GM23338 (cell line): ENCODE measurements at regions not wholly inside any gene's neighbourhood (a gene's known extent, or its start where the extent isn't known, plus 50 kb on each side); places are given as distances from the start of the nearest gene placed in this dataset.

Experiments
- ATAC-seq: fragments of 200-7000 bp; cut with Tn5 transposase; 3 replicates; pipeline ENCODE4 v1.9.1; 2020
- DNase-seq: peaks from one replicate; pipeline ENCODE4 v3.0.0-alpha.2; 2015; ENCODE audit warnings: low spot score
- H2AFZ ChIP-seq: fragments of 200-600 bp; sonication (generic); 2 replicates; pipeline ENCODE4 v1.8.0; 2016; ENCODE audit warnings: antibody characterized with exemption, mild to moderate bottlenecking, moderate library complexity
- H3F3A ChIP-seq: fragments of 200-600 bp; sonication (generic); replicated peaks from 2 replicates; pipeline ENCODE4 v1.8.0; 2017; ENCODE audit warnings: antibody characterized with exemption, mixed run types, low read depth
- H3K27ac ChIP-seq: fragments of 200-600 bp; sonication (generic); 2 replicates; pipeline ENCODE4 v1.6.1; 2016; ENCODE audit warnings: low read depth
- H3K27me3 ChIP-seq: fragments of 200-600 bp; sonication (generic); 2 replicates; pipeline ENCODE4 v1.8.0; 2016; ENCODE audit warnings: mild to moderate bottlenecking, mixed run types, moderate library complexity; ENCODE audit not compliant: insufficient read depth
- H3K36me3 ChIP-seq: fragments of 200-600 bp; sonication (generic); 2 replicates; pipeline ENCODE4 v1.8.0; 2016; ENCODE audit warnings: mild to moderate bottlenecking; ENCODE audit not compliant: insufficient read depth
- H3K4me1 ChIP-seq: fragments of 200-600 bp; sonication (generic); 2 replicates; pipeline ENCODE4 v1.8.0; 2016; ENCODE audit warnings: mild to moderate bottlenecking, moderate library complexity; ENCODE audit not compliant: insufficient read depth
- H3K4me2 ChIP-seq: fragments of 200-600 bp; sonication (generic); 2 replicates; pipeline ENCODE4 v1.7.1; 2017; ENCODE audit warnings: mixed run types
- H3K4me3 ChIP-seq: fragments of 200-600 bp; sonication (generic); 2 replicates; pipeline ENCODE4 v1.6.1; 2016; ENCODE audit warnings: mixed run types
- H3K79me2 ChIP-seq: fragments of 200-600 bp; sonication (generic); replicated peaks from 2 replicates; pipeline ENCODE4 v1.8.0; 2017; ENCODE audit warnings: mild to moderate bottlenecking; ENCODE audit not compliant: insufficient read depth
- H3K9me2 ChIP-seq: fragments of 200-600 bp; sonication (generic); 2 replicates; pipeline ENCODE4 v1.8.0; 2017; ENCODE audit not compliant: insufficient read depth
- H4K20me1 ChIP-seq: fragments of 200-600 bp; sonication (generic); replicated peaks from 2 replicates; pipeline ENCODE4 v1.8.0; 2017; ENCODE audit warnings: mild to moderate bottlenecking; ENCODE audit not compliant: insufficient read depth
- H3K27ac Mint-ChIP-seq: 2 replicates; pipeline ENCODE4 v1.8.0; 2020; ENCODE audit warnings: inconsistent platforms, mild to moderate bottlenecking, moderate library complexity, mixed read lengths
- H3K27me3 Mint-ChIP-seq: 3 replicates; pipeline ENCODE4 v1.8.0; 2022; ENCODE audit warnings: low read depth, mild to moderate bottlenecking, moderate library complexity, mixed read lengths, inconsistent platforms; ENCODE audit not compliant: insufficient read depth, poor library complexity
- H3K36me3 Mint-ChIP-seq: 3 replicates; pipeline ENCODE4 v1.8.0; 2021; ENCODE audit warnings: low read depth, mild to moderate bottlenecking, inconsistent platforms, moderate library complexity, mixed read lengths
- H3K4me1 Mint-ChIP-seq: 3 replicates; pipeline ENCODE4 v1.8.0; 2020; ENCODE audit warnings: mild to moderate bottlenecking, inconsistent platforms, mixed read lengths
- H3K4me3 Mint-ChIP-seq: 3 replicates; pipeline ENCODE4 v1.8.0; 2021; ENCODE audit warnings: moderate library complexity, mild to moderate bottlenecking, inconsistent platforms, mixed read lengths
- H3K9me3 Mint-ChIP-seq: 3 replicates; pipeline ENCODE4 v1.8.0; 2020; ENCODE audit warnings: moderate library complexity, mild to moderate bottlenecking, inconsistent platforms, mixed read lengths
- CREB1 ChIP-seq: fragments of 250-450 bp; sonication (Bioruptor Pico); IDR thresholded peaks from 2 replicates; pipeline ENCODE4 v1.5.0; 2020; ENCODE audit warnings: low read depth, mild to moderate bottlenecking, moderate library complexity
- CTCF ChIP-seq, 2 experiments: fragments of 200-600 bp in 1 of 2; sonication (generic) in 1 of 2; conservative IDR thresholded peaks; 2 replicates each; pipeline versions ENCODE4 v1.5.1 to v1.6.1; 2016 to 2017; ENCODE audit warnings: antibody characterized with exemption in 2 of 2, low read depth in 2 of 2, mild to moderate bottlenecking in 2 of 2, moderate library complexity in 1 of 2
- EZH2 ChIP-seq: fragments of 200-600 bp; sonication (generic); IDR thresholded peaks from one replicate; pipeline ENCODE4 v1.8.0; 2017; ENCODE audit warnings: antibody characterized with exemption, mild to moderate bottlenecking, low read depth; ENCODE audit not compliant: unreplicated experiment
- EZH2phosphoT487 ChIP-seq: fragments of 200-600 bp; sonication (generic); IDR thresholded peaks from one replicate; pipeline ENCODE4 v1.8.1; 2018; ENCODE audit warnings: antibody characterized with exemption; ENCODE audit not compliant: unreplicated experiment
- JUNB ChIP-seq: IDR thresholded peaks from one replicate; pipeline ENCODE4 v1.6.1; 2016; ENCODE audit warnings: antibody characterized with exemption; ENCODE audit not compliant: unreplicated experiment
- NANOG ChIP-seq: IDR thresholded peaks from 2 replicates; pipeline ENCODE4 v1.6.1; 2016; ENCODE audit warnings: antibody characterized with exemption, borderline replicate concordance
- POLR2AphosphoS5 ChIP-seq: IDR thresholded peaks from 2 replicates; pipeline ENCODE4 v1.6.1; 2016; ENCODE audit warnings: antibody characterized with exemption, low read depth
- STAT1 ChIP-seq: IDR thresholded peaks from one replicate; pipeline ENCODE4 v1.6.1; 2016; ENCODE audit warnings: antibody characterized with exemption; ENCODE audit not compliant: unreplicated experiment
- ZNF114 ChIP-seq: fragments of 250-450 bp; sonication (Bioruptor Pico); IDR thresholded peaks from 2 replicates; pipeline ENCODE4 v1.5.0; 2020; ENCODE audit warnings: mild to moderate bottlenecking, moderate library complexity
- ZNF331 ChIP-seq: fragments of 250-450 bp; sonication (Bioruptor Pico); IDR thresholded peaks from 2 replicates; pipeline ENCODE4 v1.5.0; 2020; ENCODE audit warnings: low read depth, mild to moderate bottlenecking, moderate library complexity
- TF ChIP-seq, protein P1 (sequence below): fragments of 250-450 bp; sonication (Bioruptor Pico); IDR thresholded peaks from 2 replicates; pipeline ENCODE4 v1.5.0; 2020; ENCODE audit warnings: mild to moderate bottlenecking, moderate library complexity
- TF ChIP-seq, protein P2 (sequence below): IDR thresholded peaks from one replicate; pipeline ENCODE4 v1.6.1; 2018; ENCODE audit warnings: antibody characterized with exemption; ENCODE audit not compliant: unreplicated experiment
- TF ChIP-seq, protein P3 (sequence below): IDR thresholded peaks from 2 replicates; pipeline ENCODE4 v1.6.1; 2016; ENCODE audit warnings: antibody characterized with exemption

DNA sequence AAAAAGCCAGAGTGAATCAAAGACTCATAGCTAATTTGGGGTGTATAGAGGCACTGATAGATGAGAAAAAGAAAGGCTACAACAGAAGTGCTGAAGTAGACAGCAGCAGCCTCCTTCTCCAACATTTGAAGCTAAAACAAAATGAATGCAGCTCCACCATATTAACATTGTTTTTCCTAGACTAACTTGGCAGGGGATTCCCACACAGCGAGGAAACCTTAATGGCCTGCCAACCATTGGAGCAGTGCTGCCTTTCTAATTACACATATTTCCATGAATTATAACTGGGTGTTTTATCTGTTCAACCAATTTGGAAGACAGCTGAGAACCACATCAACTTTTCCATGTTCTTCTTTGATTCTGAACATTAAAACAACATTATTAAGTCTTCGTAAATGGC is 478.6 kb downstream of the LIG4 start:
- Histone ChIP-seq H3F3A (no peaks in the 10 kb centered on the region), H3K4me2 (no peak overlapping the region), H4K20me1 (no peaks in the 10 kb centered on the region), H3K36me3 (no peaks in the 10 kb centered on the region), H3K79me2 (no peaks in the 10 kb centered on the region; the same call in none of the 2 replicates), H2AFZ (no peak overlapping the region), H3K27me3 (no peaks in the 10 kb centered on the region), H3K27ac (no peak overlapping the region), H3K4me1 (peaks cover 9% of the 10 kb centered on the region; the same call in 1 of the 2 replicates), H3K9me2 (no peaks in the 10 kb centered on the region), H3K4me3 (no peak overlapping the region)
- peaks cover 10% of the 10 kb centered on the region for H3K4me1 Mint-ChIP-seq
- DNase-seq (no peak), ATAC-seq (no peak)
- TF ChIP-seq EZH2 (no peak), CTCF (conservative IDR thresholded peaks at IDR 0.05; ENCODE audit: low read depth in 2 of 2) (no peak), CREB1 (CRISPR knock-in tag) (no peak), ZNF114 (CRISPR knock-in tag) (no peak), ZNF331 (CRISPR knock-in tag) (no peak), STAT1 (no peak), JUNB (no peak), POLR2AphosphoS5 (no peak), EZH2phosphoT487 (no peak), NANOG (no peak)
- TF ChIP-seq, protein P1, sequence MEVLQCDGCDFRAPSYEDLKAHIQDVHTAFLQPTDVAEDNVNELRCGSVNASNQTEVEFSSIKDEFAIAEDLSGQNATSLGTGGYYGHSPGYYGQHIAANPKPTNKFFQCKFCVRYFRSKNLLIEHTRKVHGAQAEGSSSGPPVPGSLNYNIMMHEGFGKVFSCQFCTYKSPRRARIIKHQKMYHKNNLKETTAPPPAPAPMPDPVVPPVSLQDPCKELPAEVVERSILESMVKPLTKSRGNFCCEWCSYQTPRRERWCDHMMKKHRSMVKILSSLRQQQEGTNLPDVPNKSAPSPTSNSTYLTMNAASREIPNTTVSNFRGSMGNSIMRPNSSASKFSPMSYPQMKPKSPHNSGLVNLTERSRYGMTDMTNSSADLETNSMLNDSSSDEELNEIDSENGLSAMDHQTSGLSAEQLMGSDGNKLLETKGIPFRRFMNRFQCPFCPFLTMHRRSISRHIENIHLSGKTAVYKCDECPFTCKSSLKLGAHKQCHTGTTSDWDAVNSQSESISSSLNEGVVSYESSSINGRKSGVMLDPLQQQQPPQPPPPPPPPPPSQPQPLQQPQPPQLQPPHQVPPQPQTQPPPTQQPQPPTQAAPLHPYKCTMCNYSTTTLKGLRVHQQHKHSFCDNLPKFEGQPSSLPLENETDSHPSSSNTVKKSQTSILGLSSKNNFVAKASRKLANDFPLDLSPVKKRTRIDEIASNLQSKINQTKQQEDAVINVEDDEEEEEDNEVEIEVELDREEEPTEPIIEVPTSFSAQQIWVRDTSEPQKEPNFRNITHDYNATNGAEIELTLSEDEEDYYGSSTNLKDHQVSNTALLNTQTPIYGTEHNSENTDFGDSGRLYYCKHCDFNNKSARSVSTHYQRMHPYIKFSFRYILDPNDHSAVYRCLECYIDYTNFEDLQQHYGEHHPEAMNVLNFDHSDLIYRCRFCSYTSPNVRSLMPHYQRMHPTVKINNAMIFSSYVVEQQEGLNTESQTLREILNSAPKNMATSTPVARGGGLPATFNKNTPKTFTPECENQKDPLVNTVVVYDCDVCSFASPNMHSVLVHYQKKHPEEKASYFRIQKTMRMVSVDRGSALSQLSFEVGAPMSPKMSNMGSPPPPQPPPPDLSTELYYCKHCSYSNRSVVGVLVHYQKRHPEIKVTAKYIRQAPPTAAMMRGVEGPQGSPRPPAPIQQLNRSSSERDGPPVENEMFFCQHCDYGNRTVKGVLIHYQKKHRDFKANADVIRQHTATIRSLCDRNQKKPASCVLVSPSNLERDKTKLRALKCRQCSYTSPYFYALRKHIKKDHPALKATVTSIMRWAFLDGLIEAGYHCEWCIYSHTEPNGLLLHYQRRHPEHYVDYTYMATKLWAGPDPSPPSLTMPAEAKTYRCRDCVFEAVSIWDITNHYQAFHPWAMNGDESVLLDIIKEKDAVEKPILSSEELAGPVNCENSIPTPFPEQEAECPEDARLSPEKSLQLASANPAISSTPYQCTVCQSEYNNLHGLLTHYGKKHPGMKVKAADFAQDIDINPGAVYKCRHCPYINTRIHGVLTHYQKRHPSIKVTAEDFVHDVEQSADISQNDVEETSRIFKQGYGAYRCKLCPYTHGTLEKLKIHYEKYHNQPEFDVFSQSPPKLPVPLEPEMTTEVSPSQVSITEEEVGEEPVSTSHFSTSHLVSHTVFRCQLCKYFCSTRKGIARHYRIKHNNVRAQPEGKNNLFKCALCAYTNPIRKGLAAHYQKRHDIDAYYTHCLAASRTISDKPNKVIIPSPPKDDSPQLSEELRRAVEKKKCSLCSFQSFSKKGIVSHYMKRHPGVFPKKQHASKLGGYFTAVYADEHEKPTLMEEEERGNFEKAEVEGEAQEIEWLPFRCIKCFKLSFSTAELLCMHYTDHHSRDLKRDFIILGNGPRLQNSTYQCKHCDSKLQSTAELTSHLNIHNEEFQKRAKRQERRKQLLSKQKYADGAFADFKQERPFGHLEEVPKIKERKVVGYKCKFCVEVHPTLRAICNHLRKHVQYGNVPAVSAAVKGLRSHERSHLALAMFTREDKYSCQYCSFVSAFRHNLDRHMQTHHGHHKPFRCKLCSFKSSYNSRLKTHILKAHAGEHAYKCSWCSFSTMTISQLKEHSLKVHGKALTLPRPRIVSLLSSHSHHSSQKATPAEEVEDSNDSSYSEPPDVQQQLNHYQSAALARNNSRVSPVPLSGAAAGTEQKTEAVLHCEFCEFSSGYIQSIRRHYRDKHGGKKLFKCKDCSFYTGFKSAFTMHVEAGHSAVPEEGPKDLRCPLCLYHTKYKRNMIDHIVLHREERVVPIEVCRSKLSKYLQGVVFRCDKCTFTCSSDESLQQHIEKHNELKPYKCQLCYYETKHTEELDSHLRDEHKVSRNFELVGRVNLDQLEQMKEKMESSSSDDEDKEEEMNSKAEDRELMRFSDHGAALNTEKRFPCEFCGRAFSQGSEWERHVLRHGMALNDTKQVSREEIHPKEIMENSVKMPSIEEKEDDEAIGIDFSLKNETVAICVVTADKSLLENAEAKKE (CRISPR knock-in tag): no peak
- TF ChIP-seq, protein P2, sequence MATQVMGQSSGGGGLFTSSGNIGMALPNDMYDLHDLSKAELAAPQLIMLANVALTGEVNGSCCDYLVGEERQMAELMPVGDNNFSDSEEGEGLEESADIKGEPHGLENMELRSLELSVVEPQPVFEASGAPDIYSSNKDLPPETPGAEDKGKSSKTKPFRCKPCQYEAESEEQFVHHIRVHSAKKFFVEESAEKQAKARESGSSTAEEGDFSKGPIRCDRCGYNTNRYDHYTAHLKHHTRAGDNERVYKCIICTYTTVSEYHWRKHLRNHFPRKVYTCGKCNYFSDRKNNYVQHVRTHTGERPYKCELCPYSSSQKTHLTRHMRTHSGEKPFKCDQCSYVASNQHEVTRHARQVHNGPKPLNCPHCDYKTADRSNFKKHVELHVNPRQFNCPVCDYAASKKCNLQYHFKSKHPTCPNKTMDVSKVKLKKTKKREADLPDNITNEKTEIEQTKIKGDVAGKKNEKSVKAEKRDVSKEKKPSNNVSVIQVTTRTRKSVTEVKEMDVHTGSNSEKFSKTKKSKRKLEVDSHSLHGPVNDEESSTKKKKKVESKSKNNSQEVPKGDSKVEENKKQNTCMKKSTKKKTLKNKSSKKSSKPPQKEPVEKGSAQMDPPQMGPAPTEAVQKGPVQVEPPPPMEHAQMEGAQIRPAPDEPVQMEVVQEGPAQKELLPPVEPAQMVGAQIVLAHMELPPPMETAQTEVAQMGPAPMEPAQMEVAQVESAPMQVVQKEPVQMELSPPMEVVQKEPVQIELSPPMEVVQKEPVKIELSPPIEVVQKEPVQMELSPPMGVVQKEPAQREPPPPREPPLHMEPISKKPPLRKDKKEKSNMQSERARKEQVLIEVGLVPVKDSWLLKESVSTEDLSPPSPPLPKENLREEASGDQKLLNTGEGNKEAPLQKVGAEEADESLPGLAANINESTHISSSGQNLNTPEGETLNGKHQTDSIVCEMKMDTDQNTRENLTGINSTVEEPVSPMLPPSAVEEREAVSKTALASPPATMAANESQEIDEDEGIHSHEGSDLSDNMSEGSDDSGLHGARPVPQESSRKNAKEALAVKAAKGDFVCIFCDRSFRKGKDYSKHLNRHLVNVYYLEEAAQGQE: no peak
- TF ChIP-seq, protein P3, sequence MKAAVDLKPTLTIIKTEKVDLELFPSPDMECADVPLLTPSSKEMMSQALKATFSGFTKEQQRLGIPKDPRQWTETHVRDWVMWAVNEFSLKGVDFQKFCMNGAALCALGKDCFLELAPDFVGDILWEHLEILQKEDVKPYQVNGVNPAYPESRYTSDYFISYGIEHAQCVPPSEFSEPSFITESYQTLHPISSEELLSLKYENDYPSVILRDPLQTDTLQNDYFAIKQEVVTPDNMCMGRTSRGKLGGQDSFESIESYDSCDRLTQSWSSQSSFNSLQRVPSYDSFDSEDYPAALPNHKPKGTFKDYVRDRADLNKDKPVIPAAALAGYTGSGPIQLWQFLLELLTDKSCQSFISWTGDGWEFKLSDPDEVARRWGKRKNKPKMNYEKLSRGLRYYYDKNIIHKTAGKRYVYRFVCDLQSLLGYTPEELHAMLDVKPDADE: no peak
- H3K27ac Mint-ChIP-seq: no peak overlapping the region
- H3K9me3 Mint-ChIP-seq: peaks cover 4% of the 10 kb centered on the region; the same call in 1 of the 3 replicates
- no peaks in the 10 kb centered on the region for H3K27me3 Mint-ChIP-seq
- no peak overlapping the region for H3K4me3 Mint-ChIP-seq
- no peaks in the 10 kb centered on the region for H3K36me3 Mint-ChIP-seq
